Muscle layer of duodenum (tissue), 2 donors: ENCODE measurements at regions not wholly inside any gene's neighbourhood (a gene's known extent, or its start where the extent isn't known, plus 50 kb on each side); places are given as distances from the start of the nearest gene placed in this dataset.
"Not testable (repeated sequence)": the region's sequence is repeated elsewhere in the genome, so short reads cannot be mapped to it uniquely, and the experiment has no call there.

Experiments used
- H3K27ac ChIP-seq: one replicate; pipeline ENCODE4 v1.7.0; 2013; ENCODE audit warnings: mild to moderate bottlenecking, low read length
- H3K27me3 ChIP-seq: one replicate; pipeline ENCODE4 v1.7.0; 2013; ENCODE audit warnings: low read depth, mild to moderate bottlenecking, control low read depth, low read length
- H3K36me3 ChIP-seq, 2 donors: one replicate each; pipeline ENCODE4 v1.7.0; 2013; ENCODE audit warnings: low read length in 2 of 2, control low read depth in 1 of 2, mild to moderate bottlenecking in 1 of 2; ENCODE audit not compliant: insufficient read depth in 2 of 2, control insufficient read depth in 1 of 2
- H3K4me1 ChIP-seq, 2 donors: one replicate each; pipeline ENCODE4 v1.7.0; 2013; ENCODE audit warnings: low read length in 2 of 2, mild to moderate bottlenecking in 2 of 2, control low read depth in 1 of 2, moderate library complexity in 1 of 2; ENCODE audit not compliant: insufficient read depth in 2 of 2, control insufficient read depth in 1 of 2
- H3K4me3 ChIP-seq, 2 donors: one replicate each; pipeline ENCODE4 v1.7.0; 2013; ENCODE audit warnings: low read length in 2 of 2, low read depth in 1 of 2, mild to moderate bottlenecking in 1 of 2
- H3K9me3 ChIP-seq, 2 donors: one replicate each; pipeline ENCODE4 v1.7.0; 2013; ENCODE audit warnings: low read length in 2 of 2, control low read depth in 1 of 2, mild to moderate bottlenecking in 1 of 2; ENCODE audit not compliant: control insufficient read depth in 1 of 2
- donor health status: healthy.

- not testable (repeated sequence) for H3K27me3 ChIP-seq, H3K36me3 ChIP-seq, H3K9me3 ChIP-seq, H3K27ac ChIP-seq, H3K4me3 ChIP-seq
- peaks cover 0 to 13% of the 10 kb centered on the region in 2 donors for H3K4me1 ChIP-seq
Measured at GRCh38 chr15:85254961-85255360, 125.4 kb upstream of the AKAP13 start.

GRCh38 chr15:85255502-85255901, 124.9 kb upstream of the AKAP13 start:
- H3K4me3 ChIP-seq, H3K27ac ChIP-seq, H3K27me3 ChIP-seq, H3K36me3 ChIP-seq, H3K9me3 ChIP-seq: not testable (repeated sequence)
- H3K4me1 ChIP-seq: peaks cover 0 to 13% of the 10 kb centered on the region in 2 donors

- peaks cover 0 to 13% of the 10 kb centered on the region in 2 donors for H3K4me1 ChIP-seq
- not testable (repeated sequence) for H3K27ac ChIP-seq, H3K36me3 ChIP-seq, H3K9me3 ChIP-seq, H3K27me3 ChIP-seq, H3K4me3 ChIP-seq
Measured at GRCh38 chr15:85256009-85256997, 124.1 kb upstream of the AKAP13 start.

- not testable (repeated sequence) for H3K36me3 ChIP-seq, H3K9me3 ChIP-seq, H3K27me3 ChIP-seq, H3K4me3 ChIP-seq, H3K27ac ChIP-seq
- peaks cover 0 to 13% of the 10 kb centered on the region in 2 donors for H3K4me1 ChIP-seq
Measured at GRCh38 chr15:85258062-85258445, 122.3 kb upstream of the AKAP13 start.

GRCh38 chr15:85258559-85259209, 121.7 kb upstream of the AKAP13 start:
- H3K9me3 ChIP-seq, H3K27me3 ChIP-seq, H3K36me3 ChIP-seq, H3K27ac ChIP-seq, H3K4me3 ChIP-seq: not testable (repeated sequence)
- H3K4me1 ChIP-seq: peaks cover 0 to 13% of the 10 kb centered on the region in 2 donors

GRCh38 chr15:85260526-85260925, 119.9 kb upstream of the AKAP13 start:
- not testable (repeated sequence) for H3K27me3 ChIP-seq, H3K27ac ChIP-seq, H3K9me3 ChIP-seq, H3K36me3 ChIP-seq, H3K4me3 ChIP-seq
- peaks cover 0 to 12% of the 10 kb centered on the region in 2 donors for H3K4me1 ChIP-seq

GRCh38 chr15:85262461-85263055, 117.8 kb upstream of the AKAP13 start:
- not testable (repeated sequence) for H3K9me3 ChIP-seq, H3K27me3 ChIP-seq, H3K27ac ChIP-seq, H3K36me3 ChIP-seq, H3K4me3 ChIP-seq, H3K4me1 ChIP-seq

- not testable (repeated sequence) for H3K27me3 ChIP-seq, H3K4me1 ChIP-seq, H3K4me3 ChIP-seq, H3K9me3 ChIP-seq, H3K36me3 ChIP-seq, H3K27ac ChIP-seq
Measured at GRCh38 chr15:85263842-85264440, 116.5 kb upstream of the AKAP13 start.

GRCh38 chr15:85264614-85265190, 115.7 kb upstream of the AKAP13 start:
- not testable (repeated sequence) for H3K27ac ChIP-seq, H3K9me3 ChIP-seq, H3K27me3 ChIP-seq, H3K36me3 ChIP-seq, H3K4me3 ChIP-seq, H3K4me1 ChIP-seq

- not testable (repeated sequence) for H3K9me3 ChIP-seq, H3K4me1 ChIP-seq
Measured at GRCh38 chr15:85267158-85267857, 113.1 kb upstream of the AKAP13 start.

More at GRCh38 chr15:85267158-85267857, 113.1 kb upstream of the AKAP13 start:
- H3K27ac ChIP-seq, H3K4me3 ChIP-seq, H3K27me3 ChIP-seq, H3K36me3 ChIP-seq: not testable (repeated sequence)
